Left lung (tissue), 4 donors: ENCODE measurements at regions not wholly inside any gene's neighbourhood (a gene's known extent, or its start where the extent isn't known, plus 50 kb on each side); places are given as distances from the start of the nearest gene placed in this dataset.

Experiments used
- ATAC-seq: fragments of 200-7000 bp; cut with Tn5 transposase; one replicate; pipeline ENCODE4 v1.9.1; 2020; ENCODE audit warnings: moderate library complexity
- DNase-seq, 4 donors: peaks; one replicate each; pipeline ENCODE4 v3.0.0-alpha.2; 2013 to 2020
- H3K27ac ChIP-seq, 2 donors: fragments of 200-600 bp; sonication (generic) in 1 of 2; one replicate each; pipeline versions ENCODE4 v1.5.0 to v1.8.0; 2020 to 2021
- H3K27me3 ChIP-seq, 2 donors: fragments of 200-600 bp; sonication (generic) in 1 of 2; one replicate each; pipeline versions ENCODE4 v1.5.0 to v1.8.0; 2020 to 2021
- H3K36me3 ChIP-seq, 2 donors: fragments of 200-600 bp; sonication (generic) in 1 of 2; one replicate each; pipeline versions ENCODE4 v1.5.0 to v1.8.0; 2020 to 2021
- H3K4me1 ChIP-seq, 2 donors: fragments of 200-600 bp; one replicate each; pipeline ENCODE4 v1.8.0; 2021
- H3K4me3 ChIP-seq, 2 donors: fragments of 200-600 bp; sonication (generic) in 1 of 2; one replicate each; pipeline versions ENCODE4 v1.5.0 to v1.8.0; 2020 to 2021; ENCODE audit warnings: mild to moderate bottlenecking in 1 of 2
- H3K9me3 ChIP-seq, 2 donors: fragments of 200-600 bp; sonication (generic) in 1 of 2; one replicate each; pipeline versions ENCODE4 v1.5.0 to v1.8.0; 2020 to 2021
- CTCF ChIP-seq, 2 donors: fragments of 200-600 bp; sonication (generic) in 1 of 2; IDR thresholded peaks; one replicate each; pipeline versions ENCODE4 v1.5.0 to v1.8.0; 2021; ENCODE audit warnings: antibody characterized with exemption in 2 of 2
- intact Hi-C, 2 donors: fragments of 100-400 bp; cut with DNase I; formaldehyde crosslinking; loops; one replicate each; pipeline versions ENCODE4 v1.11.2 to v1.14.2; 2022
- donor health status: DM: no; HTN: yes; CAD: no.
- donor health status: DM: no; HTN: no; CAD: no.

GRCh38 chr1:162912061-162912667 lies 51.2 kb upstream of the CCDC190 start:
- H3K4me1 ChIP-seq: no peaks in the 10 kb centered on the region
- no peak for DNase-seq
- H3K27me3 ChIP-seq: no peaks in the 10 kb centered on the region
- ATAC-seq: no peak
- H3K9me3 ChIP-seq: peaks cover 0 to 20% of the 10 kb centered on the region in 2 donors
- H3K27ac ChIP-seq: no peak overlapping the region
- no peak for TF ChIP-seq CTCF (IDR thresholded peaks at IDR 0.05)
- intact Hi-C loops: no loop called here
- H3K36me3 ChIP-seq: no peaks in the 10 kb centered on the region
- H3K4me3 ChIP-seq: no peak overlapping the region
